Neural progenitor cell (in vitro differentiated cells): ENCODE measurements at regions not wholly inside any gene's neighbourhood (a gene's known extent, or its start where the extent isn't known, plus 50 kb on each side); places are given as distances from the start of the nearest gene placed in this dataset.
A peak's percentile ranks its signal among the peaks of the same experiment; 100 is the strongest.
"Not testable (repeated sequence)": the region's sequence is repeated elsewhere in the genome, so short reads cannot be mapped to it uniquely, and the experiment has no call there.

Experiments used
- DNase-seq: peaks from one replicate; pipeline ENCODE4 v3.0.0-alpha.2; 2016; ENCODE audit warnings: low spot score
- H2AFZ ChIP-seq: fragments of 200-600 bp; sonication (generic); replicated peaks from 2 replicates; pipeline ENCODE4 v1.6.1; 2016; ENCODE audit warnings: antibody characterized with exemption
- H3F3A ChIP-seq: fragments of 200-600 bp; sonication (generic); 2 replicates; pipeline ENCODE4 v1.6.1; 2016; ENCODE audit warnings: antibody characterized with exemption, low read depth
- H3K27ac ChIP-seq: fragments of 200-600 bp; sonication (generic); 2 replicates; pipeline ENCODE4 v1.5.1; 2016; ENCODE audit warnings: mild to moderate bottlenecking
- H3K27me3 ChIP-seq: fragments of 200-600 bp; sonication (generic); 2 replicates; pipeline ENCODE4 v1.6.1; 2016; ENCODE audit warnings: mild to moderate bottlenecking, moderate library complexity
- H3K36me3 ChIP-seq: fragments of 200-600 bp; sonication (generic); 2 replicates; pipeline ENCODE4 v1.5.1; 2016
- H3K4me1 ChIP-seq: fragments of 200-600 bp; sonication (generic); 2 replicates; pipeline ENCODE4 v1.6.1; 2016; ENCODE audit warnings: mixed run types
- H3K4me2 ChIP-seq: fragments of 200-600 bp; sonication (generic); 2 replicates; pipeline ENCODE4 v1.6.1; 2016
- H3K4me3 ChIP-seq: fragments of 200-600 bp; sonication (generic); 2 replicates; pipeline ENCODE4 v1.5.1; 2016
- H3K79me2 ChIP-seq: fragments of 200-600 bp; sonication (generic); 2 replicates; pipeline ENCODE4 v1.6.1; 2016; ENCODE audit warnings: low read depth
- H3K9ac ChIP-seq: fragments of 200-600 bp; sonication (generic); 2 replicates; pipeline ENCODE4 v1.6.1; 2016
- H3K9me3 ChIP-seq: fragments of 200-600 bp; sonication (generic); 2 replicates; pipeline ENCODE4 v1.5.1; 2016; ENCODE audit warnings: low read depth
- H4K20me1 ChIP-seq: fragments of 200-600 bp; sonication (generic); 2 replicates; pipeline ENCODE4 v1.6.1; 2016; ENCODE audit warnings: low read depth
- H3K27ac Mint-ChIP-seq: 3 replicates; pipeline ENCODE4 v1.8.0; 2021; ENCODE audit warnings: mixed read lengths
- H3K27me3 Mint-ChIP-seq: 2 replicates; pipeline ENCODE4 v1.8.0; 2022; ENCODE audit warnings: low read depth, mild to moderate bottlenecking, inconsistent platforms, moderate library complexity, mixed read lengths; ENCODE audit not compliant: insufficient read depth
- H3K36me3 Mint-ChIP-seq: 3 replicates; pipeline ENCODE4 v1.8.0; 2021; ENCODE audit warnings: mixed read lengths
- H3K4me1 Mint-ChIP-seq: 3 replicates; pipeline ENCODE4 v1.8.0; 2021; ENCODE audit warnings: mixed read lengths
- H3K4me3 Mint-ChIP-seq: 3 replicates; pipeline ENCODE4 v1.8.0; 2021; ENCODE audit warnings: mild to moderate bottlenecking, moderate library complexity, mixed read lengths
- H3K9me3 Mint-ChIP-seq: 3 replicates; pipeline ENCODE4 v1.8.0; 2020; ENCODE audit warnings: mixed read lengths
- EZH2 ChIP-seq: fragments of 200-600 bp; sonication (generic); IDR thresholded peaks from 2 replicates; pipeline ENCODE4 v1.6.1; 2017; ENCODE audit warnings: antibody characterized with exemption, mild to moderate bottlenecking, moderate library complexity
- EZH2phosphoT487 ChIP-seq: fragments of 200-600 bp; sonication (generic); IDR thresholded peaks from 2 replicates; pipeline ENCODE4 v1.6.1; 2017; ENCODE audit warnings: antibody characterized with exemption
- TF ChIP-seq, protein P1 (sequence below): fragments of 200-600 bp; sonication (generic); IDR thresholded peaks from 2 replicates; pipeline ENCODE4 v1.5.1; 2017; ENCODE audit warnings: antibody characterized with exemption, mild to moderate bottlenecking

DNA sequence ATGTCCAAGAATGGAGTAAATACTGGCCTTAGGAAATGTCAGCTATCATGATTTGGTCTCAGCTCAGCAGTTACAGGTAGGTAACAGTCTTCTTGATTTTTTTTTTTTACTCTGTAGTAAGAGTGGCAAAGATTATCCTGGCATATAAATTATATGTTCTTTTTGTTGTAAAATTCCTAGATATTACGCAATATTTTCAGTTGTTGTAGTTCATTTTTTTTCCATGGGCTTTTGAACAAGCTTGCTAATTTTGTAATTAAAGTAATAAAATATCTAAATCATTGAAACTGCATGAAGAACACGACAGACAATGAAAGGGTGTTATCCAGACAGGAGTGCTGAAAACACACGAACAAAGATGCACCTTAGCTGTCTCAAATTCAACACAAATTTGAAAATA, 249.4 kb downstream of the PRDM9 start:
- Histone ChIP-seq H4K20me1 (no peaks in the 10 kb centered on the region), H3K79me2 (no peaks in the 10 kb centered on the region), H3K4me3 (no peak overlapping the region), H2AFZ (no peak overlapping the region), H3K27me3 (no peaks in the 10 kb centered on the region), H3K4me2 (no peak overlapping the region), H3K36me3 (no peaks in the 10 kb centered on the region), H3K9ac (no peak overlapping the region), H3F3A (no peaks in the 10 kb centered on the region), H3K4me1 (no peaks in the 10 kb centered on the region), H3K27ac (no peak overlapping the region), H3K9me3 (no peaks in the 10 kb centered on the region)
- Mint-ChIP-seq H3K4me3 (no peak overlapping the region), H3K4me1 (no peaks in the 10 kb centered on the region), H3K27me3 (no peaks in the 10 kb centered on the region), H3K36me3 (no peaks in the 10 kb centered on the region), H3K27ac (no peak overlapping the region), H3K9me3 (no peaks in the 10 kb centered on the region)
- TF ChIP-seq EZH2phosphoT487 (no peak), EZH2 (no peak)
- TF ChIP-seq, protein P1, sequence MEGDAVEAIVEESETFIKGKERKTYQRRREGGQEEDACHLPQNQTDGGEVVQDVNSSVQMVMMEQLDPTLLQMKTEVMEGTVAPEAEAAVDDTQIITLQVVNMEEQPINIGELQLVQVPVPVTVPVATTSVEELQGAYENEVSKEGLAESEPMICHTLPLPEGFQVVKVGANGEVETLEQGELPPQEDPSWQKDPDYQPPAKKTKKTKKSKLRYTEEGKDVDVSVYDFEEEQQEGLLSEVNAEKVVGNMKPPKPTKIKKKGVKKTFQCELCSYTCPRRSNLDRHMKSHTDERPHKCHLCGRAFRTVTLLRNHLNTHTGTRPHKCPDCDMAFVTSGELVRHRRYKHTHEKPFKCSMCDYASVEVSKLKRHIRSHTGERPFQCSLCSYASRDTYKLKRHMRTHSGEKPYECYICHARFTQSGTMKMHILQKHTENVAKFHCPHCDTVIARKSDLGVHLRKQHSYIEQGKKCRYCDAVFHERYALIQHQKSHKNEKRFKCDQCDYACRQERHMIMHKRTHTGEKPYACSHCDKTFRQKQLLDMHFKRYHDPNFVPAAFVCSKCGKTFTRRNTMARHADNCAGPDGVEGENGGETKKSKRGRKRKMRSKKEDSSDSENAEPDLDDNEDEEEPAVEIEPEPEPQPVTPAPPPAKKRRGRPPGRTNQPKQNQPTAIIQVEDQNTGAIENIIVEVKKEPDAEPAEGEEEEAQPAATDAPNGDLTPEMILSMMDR, result no peak
- no peak for DNase-seq

DNA sequence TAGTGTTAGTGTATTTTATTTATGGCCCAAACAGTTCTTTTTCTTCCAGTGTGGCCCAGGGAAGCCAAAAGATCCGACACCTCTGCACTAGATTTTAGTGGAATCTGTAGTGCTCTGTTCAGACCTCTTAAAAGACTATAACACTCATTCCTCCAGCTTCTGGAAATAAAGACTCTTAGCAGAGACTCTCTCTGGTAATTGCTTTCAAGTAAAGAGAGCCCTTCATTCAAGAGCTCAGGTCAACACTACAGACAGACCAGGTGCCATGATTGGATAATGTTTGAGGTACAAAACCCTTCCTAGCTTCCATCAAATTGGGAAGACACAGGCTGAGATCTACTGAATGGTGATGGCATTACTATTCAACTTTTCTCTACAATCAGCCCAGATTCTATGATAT, 255.8 kb downstream of the PRDM9 start:
- H3K4me1 ChIP-seq, result no peaks in the 10 kb centered on the region
- no peaks in the 10 kb centered on the region for H4K20me1 ChIP-seq
- no peaks in the 10 kb centered on the region for H3F3A ChIP-seq
- no peaks in the 10 kb centered on the region for H3K27me3 ChIP-seq
- no peak overlapping the region for H3K4me3 ChIP-seq
- no peak overlapping the region for H3K4me3 Mint-ChIP-seq
- TF ChIP-seq EZH2 (no peak), EZH2phosphoT487 (no peak)
- TF ChIP-seq, protein P1, result no peak
- no peaks in the 10 kb centered on the region for H3K36me3 ChIP-seq
- H3K79me2 ChIP-seq, result no peaks in the 10 kb centered on the region
- no peaks in the 10 kb centered on the region for H3K36me3 Mint-ChIP-seq
- no peaks in the 10 kb centered on the region for H3K9me3 Mint-ChIP-seq
- no peak overlapping the region for H3K27ac Mint-ChIP-seq
- no peak overlapping the region for H3K27ac ChIP-seq
- no peaks in the 10 kb centered on the region for H3K4me1 Mint-ChIP-seq
- H3K27me3 Mint-ChIP-seq, result no peaks in the 10 kb centered on the region
- no peak overlapping the region for H2AFZ ChIP-seq
- no peak overlapping the region for H3K9ac ChIP-seq
- no peak for DNase-seq
- no peak overlapping the region for H3K4me2 ChIP-seq
- no peaks in the 10 kb centered on the region for H3K9me3 ChIP-seq

DNA sequence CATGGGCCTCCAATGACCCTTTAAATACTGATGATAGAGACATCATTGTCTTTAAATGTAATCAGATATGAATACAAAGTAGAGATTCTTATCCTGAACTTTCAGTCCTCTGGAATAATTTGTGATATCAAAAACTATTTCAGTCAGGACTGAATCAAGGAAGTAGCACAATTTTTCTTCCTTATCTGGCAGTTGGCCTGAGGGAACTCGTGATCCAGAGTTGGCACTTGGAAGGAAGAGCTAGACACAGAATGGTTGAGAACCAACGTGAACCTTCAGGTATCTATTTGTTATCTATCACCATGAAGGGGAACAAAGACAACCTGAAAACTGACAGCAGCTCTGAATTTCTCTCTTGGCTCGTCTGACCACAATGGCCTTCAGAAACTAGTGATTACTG, 269.3 kb downstream of the PRDM9 start:
- Histone ChIP-seq H4K20me1 (no peaks in the 10 kb centered on the region), H3K27ac (no peak overlapping the region), H3K27me3 (no peaks in the 10 kb centered on the region), H3F3A (no peaks in the 10 kb centered on the region), H3K9me3 (no peaks in the 10 kb centered on the region), H3K4me1 (no peaks in the 10 kb centered on the region), H3K4me2 (no peak overlapping the region), H3K79me2 (no peaks in the 10 kb centered on the region), H2AFZ (no peak overlapping the region), H3K9ac (no peak overlapping the region), H3K36me3 (no peaks in the 10 kb centered on the region), H3K4me3 (no peak overlapping the region)
- H3K9me3 Mint-ChIP-seq, result no peaks in the 10 kb centered on the region
- no peaks in the 10 kb centered on the region for H3K4me1 Mint-ChIP-seq
- TF ChIP-seq EZH2 (no peak), EZH2phosphoT487 (no peak)
- TF ChIP-seq, protein P1, result no peak
- no peaks in the 10 kb centered on the region for H3K36me3 Mint-ChIP-seq
- no peak for DNase-seq
- no peak overlapping the region for H3K27ac Mint-ChIP-seq
- H3K4me3 Mint-ChIP-seq, result no peak overlapping the region
- no peaks in the 10 kb centered on the region for H3K27me3 Mint-ChIP-seq

DNA sequence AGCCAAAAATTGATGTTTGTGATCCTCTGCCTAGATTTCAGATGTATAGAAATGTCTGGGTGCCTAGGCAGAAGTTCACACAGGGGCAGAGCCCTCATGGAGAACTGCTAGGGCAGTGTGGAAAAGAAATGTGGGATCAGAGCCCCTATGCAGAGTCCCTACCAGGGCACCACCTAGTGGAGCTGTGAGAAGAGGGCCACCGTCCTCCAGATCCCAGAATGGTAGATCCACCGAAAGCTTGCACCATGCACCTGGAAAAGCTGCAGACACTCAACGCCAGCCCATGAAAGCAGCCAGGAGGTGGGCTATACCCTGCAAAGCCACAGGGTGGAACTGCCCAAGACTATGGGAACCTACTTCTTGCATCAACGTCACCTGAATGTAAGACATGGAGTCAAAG, 292.9 kb downstream of the PRDM9 start:
- H3K9me3 Mint-ChIP-seq, H3K36me3 Mint-ChIP-seq, H3K27ac ChIP-seq, H3K9ac ChIP-seq, DNase-seq, H3K27me3 ChIP-seq, H2AFZ ChIP-seq, H3K27ac Mint-ChIP-seq, H3K4me3 ChIP-seq, H3K4me3 Mint-ChIP-seq, H3K9me3 ChIP-seq, H3K36me3 ChIP-seq, H3K79me2 ChIP-seq, H3F3A ChIP-seq, H3K4me1 ChIP-seq, H4K20me1 ChIP-seq, H3K4me1 Mint-ChIP-seq, H3K27me3 Mint-ChIP-seq, H3K4me2 ChIP-seq: not testable (repeated sequence)
- TF ChIP-seq, protein P1, result peak; percentile 25
